ENCODE measurements at regions not wholly inside any gene's neighbourhood (a gene's known extent, or its start where the extent isn't known, plus 50 kb on each side); places are given as distances from the start of the nearest gene placed in this dataset.

DNA sequence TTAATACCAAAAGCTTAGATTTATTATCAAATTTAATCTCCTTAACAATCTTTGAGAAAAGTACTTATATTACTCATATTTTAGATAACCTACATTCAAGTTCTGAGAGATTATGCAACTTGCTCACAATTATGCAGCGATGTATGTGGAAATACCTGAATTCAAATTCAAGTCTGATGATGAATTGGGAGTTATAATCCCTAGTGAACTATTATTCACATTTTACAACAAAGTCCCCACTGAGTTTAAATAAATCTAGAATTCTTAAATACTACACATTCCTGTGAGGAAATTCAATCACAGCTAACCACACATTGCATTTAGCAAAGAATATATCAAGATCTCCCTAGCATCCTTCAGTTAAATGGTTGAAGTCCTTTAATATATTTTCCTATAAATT is 278.4 kb downstream of the NOL4 start (continued):
- TF ChIP-seq ERG (CRISPR knock-in tag; IDR thresholded peaks at IDR 0.05) (no peak), SMAD3 (CRISPR knock-in tag; IDR thresholded peaks at IDR 0.05; ENCODE audit: borderline replicate concordance) (no peak), ZNF219 (CRISPR knock-in tag; IDR thresholded peaks at IDR 0.05; ENCODE audit: borderline replicate concordance) (no peak), ESRRA (CRISPR knock-in tag; IDR thresholded peaks at IDR 0.05; ENCODE audit: borderline replicate concordance) (no peak), HMGA2 (CRISPR knock-in tag; IDR thresholded peaks at IDR 0.05) (no peak), NR2C2 (CRISPR knock-in tag; IDR thresholded peaks at IDR 0.05) (no peak), AFF4 (CRISPR knock-in tag; IDR thresholded peaks at IDR 0.05; ENCODE audit: borderline replicate concordance) (no peak), KAT7 (CRISPR knock-in tag; IDR thresholded peaks at IDR 0.05; ENCODE audit: borderline replicate concordance) (no peak), ZNF671 (CRISPR knock-in tag; IDR thresholded peaks at IDR 0.05) (no peak)

- no peaks in the 10 kb centered on the region for H3K4me1 Mint-ChIP-seq
- CTCF ChIA-PET, result interaction anchor here (0.7 kb wide), 1 partner anchor 712 kb away, joined by 3 read pairs; no protein-coding TSS in a partner anchor
- H3K36me3 Mint-ChIP-seq, result peaks cover 5% of the 10 kb centered on the region
- no peak overlapping the region for H3K27ac Mint-ChIP-seq
- H3K4me3 Mint-ChIP-seq, result no peak overlapping the region
- H3K27me3 Mint-ChIP-seq (ENCODE audit: low read depth), result no peaks in the 10 kb centered on the region
- ATAC-seq (no peak), DNase-seq (ENCODE audit: low spot score) (no peak)
- POLR2A ChIA-PET, result no interaction called here
- H3K9me3 Mint-ChIP-seq, result peaks cover 12% of the 10 kb centered on the region
- TF ChIP-seq MXD4 (CRISPR knock-in tag; IDR thresholded peaks at IDR 0.05; ENCODE audit: borderline replicate concordance) (no peak), OVOL2 (CRISPR knock-in tag; IDR thresholded peaks at IDR 0.05; ENCODE audit: borderline replicate concordance) (no peak), SOX15 (CRISPR knock-in tag; IDR thresholded peaks at IDR 0.05) (no peak), ZNF138 (CRISPR knock-in tag; conservative IDR thresholded peaks at IDR 0.05) (no peak), NR2C2 (CRISPR knock-in tag; IDR thresholded peaks at IDR 0.05) (no peak), CTCF (IDR thresholded peaks at IDR 0.05) (no peak), RELA (CRISPR knock-in tag; IDR thresholded peaks at IDR 0.05; ENCODE audit: borderline replicate concordance) (no peak)
- TF ChIP-seq, protein P1, sequence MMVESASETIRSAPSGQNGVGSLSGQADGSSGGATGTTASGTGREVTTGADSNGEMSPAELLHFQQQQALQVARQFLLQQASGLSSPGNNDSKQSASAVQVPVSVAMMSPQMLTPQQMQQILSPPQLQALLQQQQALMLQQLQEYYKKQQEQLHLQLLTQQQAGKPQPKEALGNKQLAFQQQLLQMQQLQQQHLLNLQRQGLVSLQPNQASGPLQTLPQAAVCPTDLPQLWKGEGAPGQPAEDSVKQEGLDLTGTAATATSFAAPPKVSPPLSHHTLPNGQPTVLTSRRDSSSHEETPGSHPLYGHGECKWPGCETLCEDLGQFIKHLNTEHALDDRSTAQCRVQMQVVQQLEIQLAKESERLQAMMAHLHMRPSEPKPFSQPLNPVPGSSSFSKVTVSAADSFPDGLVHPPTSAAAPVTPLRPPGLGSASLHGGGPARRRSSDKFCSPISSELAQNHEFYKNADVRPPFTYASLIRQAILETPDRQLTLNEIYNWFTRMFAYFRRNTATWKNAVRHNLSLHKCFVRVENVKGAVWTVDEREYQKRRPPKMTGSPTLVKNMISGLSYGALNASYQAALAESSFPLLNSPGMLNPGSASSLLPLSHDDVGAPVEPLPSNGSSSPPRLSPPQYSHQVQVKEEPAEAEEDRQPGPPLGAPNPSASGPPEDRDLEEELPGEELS (CRISPR knock-in tag; IDR thresholded peaks at IDR 0.05), result no peak
- TF ChIP-seq, protein P2, sequence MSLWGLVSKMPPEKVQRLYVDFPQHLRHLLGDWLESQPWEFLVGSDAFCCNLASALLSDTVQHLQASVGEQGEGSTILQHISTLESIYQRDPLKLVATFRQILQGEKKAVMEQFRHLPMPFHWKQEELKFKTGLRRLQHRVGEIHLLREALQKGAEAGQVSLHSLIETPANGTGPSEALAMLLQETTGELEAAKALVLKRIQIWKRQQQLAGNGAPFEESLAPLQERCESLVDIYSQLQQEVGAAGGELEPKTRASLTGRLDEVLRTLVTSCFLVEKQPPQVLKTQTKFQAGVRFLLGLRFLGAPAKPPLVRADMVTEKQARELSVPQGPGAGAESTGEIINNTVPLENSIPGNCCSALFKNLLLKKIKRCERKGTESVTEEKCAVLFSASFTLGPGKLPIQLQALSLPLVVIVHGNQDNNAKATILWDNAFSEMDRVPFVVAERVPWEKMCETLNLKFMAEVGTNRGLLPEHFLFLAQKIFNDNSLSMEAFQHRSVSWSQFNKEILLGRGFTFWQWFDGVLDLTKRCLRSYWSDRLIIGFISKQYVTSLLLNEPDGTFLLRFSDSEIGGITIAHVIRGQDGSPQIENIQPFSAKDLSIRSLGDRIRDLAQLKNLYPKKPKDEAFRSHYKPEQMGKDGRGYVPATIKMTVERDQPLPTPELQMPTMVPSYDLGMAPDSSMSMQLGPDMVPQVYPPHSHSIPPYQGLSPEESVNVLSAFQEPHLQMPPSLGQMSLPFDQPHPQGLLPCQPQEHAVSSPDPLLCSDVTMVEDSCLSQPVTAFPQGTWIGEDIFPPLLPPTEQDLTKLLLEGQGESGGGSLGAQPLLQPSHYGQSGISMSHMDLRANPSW (CRISPR knock-in tag; conservative IDR thresholded peaks at IDR 0.05; ENCODE audit: low read depth), result no peak
- TF ChIP-seq, protein P3, sequence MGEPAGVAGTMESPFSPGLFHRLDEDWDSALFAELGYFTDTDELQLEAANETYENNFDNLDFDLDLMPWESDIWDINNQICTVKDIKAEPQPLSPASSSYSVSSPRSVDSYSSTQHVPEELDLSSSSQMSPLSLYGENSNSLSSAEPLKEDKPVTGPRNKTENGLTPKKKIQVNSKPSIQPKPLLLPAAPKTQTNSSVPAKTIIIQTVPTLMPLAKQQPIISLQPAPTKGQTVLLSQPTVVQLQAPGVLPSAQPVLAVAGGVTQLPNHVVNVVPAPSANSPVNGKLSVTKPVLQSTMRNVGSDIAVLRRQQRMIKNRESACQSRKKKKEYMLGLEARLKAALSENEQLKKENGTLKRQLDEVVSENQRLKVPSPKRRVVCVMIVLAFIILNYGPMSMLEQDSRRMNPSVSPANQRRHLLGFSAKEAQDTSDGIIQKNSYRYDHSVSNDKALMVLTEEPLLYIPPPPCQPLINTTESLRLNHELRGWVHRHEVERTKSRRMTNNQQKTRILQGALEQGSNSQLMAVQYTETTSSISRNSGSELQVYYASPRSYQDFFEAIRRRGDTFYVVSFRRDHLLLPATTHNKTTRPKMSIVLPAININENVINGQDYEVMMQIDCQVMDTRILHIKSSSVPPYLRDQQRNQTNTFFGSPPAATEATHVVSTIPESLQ (CRISPR knock-in tag; IDR thresholded peaks at IDR 0.05), result no peak
These were observed 280.2 kb downstream of the NOL4 start for GRCh38 chr18:33944493-33944892.

All from WTC11 (cell line).